NCI-H2029 (cell line): ENCODE measurements at regions not wholly inside any gene's neighbourhood (a gene's known extent, or its start where the extent isn't known, plus 50 kb on each side); places are given as distances from the start of the nearest gene placed in this dataset.
"Not testable (repeated sequence)": the region's sequence is repeated elsewhere in the genome, so short reads cannot be mapped to it uniquely, and the experiment has no call there.

Experiments used
- DNase-seq: peaks from one replicate; lab custom pipeline; 2025; lab: John Stamatoyannopoulos, UW

DNA sequence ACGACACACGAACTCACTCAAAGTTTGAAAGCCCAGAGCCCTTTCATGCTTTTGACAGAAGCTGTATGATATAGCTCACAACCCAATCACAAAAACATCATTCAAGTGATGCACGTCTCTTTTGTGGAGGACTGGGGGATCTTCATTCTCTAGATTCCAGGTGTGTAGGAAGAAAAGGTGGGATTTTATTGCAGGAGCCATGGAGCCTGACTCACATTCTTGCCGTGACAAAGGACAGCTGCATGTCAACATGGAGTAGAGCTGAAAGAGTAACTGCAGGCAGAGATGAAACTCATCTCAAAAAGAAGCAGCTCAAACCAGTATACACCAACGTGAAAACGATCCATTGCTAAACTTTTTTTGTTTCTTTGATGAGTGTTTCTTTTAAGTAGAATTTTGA is 50.9 kb upstream of the PDE1A start:
- no peak for DNase-seq

DNA sequence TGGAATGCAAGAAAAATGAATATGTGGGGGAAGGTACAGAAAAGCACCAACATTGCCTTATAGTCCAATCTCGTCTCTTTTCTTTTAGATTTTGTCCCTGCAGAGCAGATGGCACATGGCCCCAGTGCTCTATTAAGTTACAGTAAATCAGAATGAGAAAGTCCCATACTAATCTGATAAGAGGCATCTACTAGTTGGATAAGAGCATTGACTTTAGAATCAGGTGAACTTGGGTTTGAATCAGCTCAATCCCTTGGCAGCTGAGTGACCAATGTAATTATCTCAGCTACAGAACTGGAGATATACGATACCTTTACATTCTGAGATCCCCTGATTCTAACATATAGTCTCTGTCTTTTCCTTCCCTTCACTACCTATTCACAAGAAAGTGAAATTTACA is 54.8 kb upstream of the PDE1A start:
- DNase-seq = no peak

DNA sequence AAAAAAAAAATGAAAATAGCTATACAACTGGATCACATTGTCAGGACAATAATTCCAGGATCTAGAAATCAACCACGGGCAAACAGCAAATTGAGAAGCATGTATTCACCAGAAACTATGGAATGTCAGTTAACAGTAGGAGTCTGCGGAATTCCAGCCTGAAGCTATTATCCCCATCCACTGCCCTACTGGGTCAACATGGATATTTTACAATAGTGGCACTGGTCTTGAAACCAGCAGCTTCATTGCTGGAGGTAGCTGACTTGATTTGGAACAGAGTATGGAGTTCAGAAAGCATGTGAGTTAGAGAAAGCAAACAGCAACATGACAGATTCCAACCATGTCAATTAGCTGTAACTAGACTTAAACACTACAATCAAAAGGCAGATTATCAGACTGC is 55.7 kb upstream of the PDE1A start:
- no peak for DNase-seq

DNA sequence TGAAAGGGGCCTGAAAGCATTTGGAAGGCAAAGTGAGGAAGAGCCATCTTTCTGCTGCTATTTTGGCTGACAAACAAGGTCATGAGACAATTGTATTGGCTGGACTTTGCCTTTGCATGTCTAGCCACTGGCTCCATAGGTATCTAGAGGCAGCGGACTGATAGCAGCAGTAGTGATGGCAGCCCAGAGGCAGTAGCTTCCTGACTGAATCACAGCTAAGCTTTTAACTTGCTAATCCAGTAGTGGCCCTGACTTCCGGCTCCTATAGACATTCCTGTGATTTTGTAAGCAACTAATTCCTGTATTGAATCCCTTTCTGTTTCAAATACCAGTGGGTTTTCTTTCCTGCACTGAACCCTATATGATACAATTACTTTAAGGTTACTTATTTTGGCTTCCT is 69.8 kb upstream of the PDE1A start:
- no peak for DNase-seq

DNA sequence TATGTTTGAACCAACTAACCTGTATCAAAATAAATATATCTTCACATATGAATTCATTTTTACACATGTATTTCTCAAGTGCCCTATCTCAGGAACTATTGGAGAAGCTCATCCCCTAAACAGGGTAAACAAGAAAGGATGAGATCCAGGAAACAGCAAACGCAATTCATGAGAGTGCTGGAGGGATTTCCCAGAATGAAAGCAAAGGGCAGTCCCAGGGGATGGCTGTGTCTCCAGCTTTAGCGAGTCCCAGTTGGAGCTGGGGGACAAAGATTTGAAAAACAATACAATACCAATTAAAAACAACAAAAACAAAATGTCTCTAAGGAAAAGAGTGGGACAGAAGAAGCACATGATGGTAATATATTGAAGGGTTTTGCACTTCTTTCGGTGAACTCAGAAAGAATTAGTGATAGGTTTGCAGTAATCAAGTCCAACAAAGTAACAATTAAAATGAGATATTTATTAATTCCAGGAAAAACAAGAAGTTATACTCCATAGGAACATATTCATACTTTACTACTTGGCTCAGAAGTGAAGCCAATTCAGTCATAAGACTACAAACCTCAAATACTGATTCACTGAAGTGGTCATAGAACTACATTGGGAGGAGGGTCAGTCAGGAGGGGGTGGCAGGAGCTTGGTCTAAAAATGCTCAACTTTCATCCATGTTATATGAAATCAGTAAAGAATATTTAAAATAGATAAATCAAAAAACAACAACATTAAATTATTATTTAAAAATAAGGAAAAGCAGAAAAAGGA is 73.1 kb upstream of the PDE1A start:
- DNase-seq = no peak

GRCh38 chr2:182503886-182504285 is 77.0 kb upstream of the PDE1A start:
- DNase-seq = no peak

DNA sequence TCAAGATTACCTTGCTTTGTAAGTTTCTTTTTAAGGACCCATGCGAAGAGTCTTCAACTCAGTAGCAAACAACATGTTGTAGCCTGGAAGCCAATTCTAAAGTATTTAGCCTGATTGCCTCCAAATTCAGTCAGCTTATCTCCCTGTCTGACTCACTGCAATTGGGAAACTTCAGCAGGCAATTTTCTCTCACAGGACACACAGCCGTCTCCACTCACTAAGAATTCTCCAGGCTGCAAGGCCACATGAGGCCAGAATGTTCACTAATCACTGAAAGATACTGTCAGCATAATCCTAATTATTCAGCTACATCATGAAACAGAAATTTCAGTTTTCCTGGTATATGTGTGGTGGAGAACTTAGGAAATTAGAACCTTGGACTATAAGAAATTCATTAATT is 78.1 kb upstream of the PDE1A start:
- DNase-seq = no peak

GRCh38 chr2:182506606-182507005 is 79.8 kb upstream of the PDE1A start:
- no peak for DNase-seq

DNA sequence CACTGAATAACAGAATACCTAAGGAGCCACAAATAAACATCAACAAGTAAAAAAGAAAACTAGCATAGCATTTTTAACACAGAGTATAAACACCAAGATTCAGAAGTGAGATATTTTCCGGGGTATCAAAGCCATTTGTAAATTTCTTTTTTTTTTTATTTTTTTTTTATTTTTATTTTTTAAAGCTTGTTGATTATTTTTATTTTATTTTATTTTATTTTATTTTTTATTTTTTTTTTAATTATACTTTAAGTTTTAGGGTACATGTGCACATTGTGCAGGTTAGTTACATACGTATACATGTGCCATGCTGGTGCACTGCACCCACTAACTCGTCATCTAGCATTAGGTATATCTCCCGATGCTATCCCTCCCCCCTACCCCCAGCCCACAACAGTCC is 81.7 kb upstream of the PDE1A start:
- DNase-seq = not testable (repeated sequence)

GRCh38 chr2:182509216-182509615 is 82.4 kb upstream of the PDE1A start:
- no peak for DNase-seq

DNA sequence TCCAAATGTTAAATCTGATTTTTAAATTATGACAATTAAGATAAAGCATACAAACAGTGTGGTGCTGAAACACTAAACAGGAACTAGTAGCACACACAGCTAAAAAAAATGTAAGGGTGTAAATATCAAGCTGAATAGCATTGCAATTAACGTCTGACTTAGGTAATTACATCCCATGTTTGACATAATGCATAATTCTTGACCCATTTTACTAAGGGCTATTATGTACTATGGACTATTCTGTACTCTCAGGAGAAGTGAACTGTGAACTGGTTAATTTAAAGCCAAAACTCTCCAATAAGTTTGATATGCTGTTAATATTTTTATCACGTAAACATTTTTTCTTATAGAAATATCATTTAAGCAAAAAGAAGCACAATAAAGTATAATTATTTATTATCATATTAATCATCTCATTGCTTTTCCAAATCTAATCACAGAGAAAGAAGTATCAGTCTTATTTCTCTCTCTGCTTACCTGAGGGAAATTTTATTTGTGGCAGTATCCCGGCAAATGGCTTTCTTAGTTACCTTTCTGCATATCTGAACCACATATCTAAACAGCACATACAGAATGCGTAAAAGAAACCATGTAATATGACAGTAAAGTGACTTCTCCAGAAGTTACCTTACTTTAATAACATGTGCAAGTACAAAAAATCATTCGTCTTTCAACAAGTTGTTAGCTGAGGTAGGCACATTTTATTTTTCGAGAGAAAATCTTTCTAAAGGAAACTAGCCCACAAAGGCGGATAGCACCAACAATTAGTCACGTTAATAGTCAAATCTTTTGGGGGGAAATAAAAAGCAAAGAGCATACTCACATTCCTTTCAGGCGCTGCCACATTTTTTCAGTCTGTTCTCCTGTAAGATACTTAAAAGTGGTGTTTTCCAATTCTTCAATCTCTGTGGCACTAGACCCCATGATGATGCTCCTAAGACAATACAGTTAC is 94.9 kb upstream of the PDE1A start:
- DNase-seq = no peak

DNA sequence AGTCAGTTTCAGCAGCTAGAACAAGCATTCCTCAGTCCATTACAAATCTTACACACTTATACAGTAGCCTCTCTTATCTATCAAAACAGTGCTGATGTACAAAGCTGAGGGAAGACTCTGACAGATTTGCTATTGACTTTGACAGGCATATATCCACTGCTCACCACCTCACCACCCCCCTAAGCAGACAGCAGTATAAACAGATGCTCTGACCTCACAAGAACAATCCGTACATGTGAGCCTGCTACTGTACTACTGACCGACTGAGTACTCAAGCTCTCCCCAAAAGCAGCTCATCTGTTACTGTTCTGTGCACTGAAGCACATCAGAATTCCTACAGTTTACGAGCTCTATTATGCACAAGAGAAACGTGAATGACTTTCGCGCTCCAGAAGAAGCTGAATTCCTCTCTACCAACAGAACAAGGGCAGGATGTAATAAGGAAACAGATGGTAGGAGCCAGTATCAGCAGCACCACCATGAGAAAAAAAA is 95.6 kb upstream of the PDE1A start:
- DNase-seq = no peak

- no peak for DNase-seq
Measured at GRCh38 chr2:182522972-182523473, 96.2 kb upstream of the PDE1A start.

DNA sequence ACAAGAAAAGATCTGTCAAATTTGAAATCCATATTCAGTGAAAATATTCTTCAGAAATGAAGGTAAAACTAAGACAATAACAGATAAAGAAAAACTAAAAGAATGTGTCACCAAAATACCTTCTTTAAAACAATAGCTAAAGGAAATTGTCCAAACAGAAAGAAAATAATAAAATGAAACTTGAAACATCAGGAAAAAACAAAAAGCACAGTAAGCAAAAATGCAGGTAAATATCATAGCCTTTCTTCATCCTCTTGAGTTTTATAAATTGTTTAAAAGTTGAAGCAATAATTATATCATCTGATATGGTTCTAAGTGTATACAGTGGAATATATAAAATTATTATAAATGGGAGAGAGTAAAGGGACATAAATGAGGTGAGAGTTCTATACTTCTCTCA is 103.8 kb upstream of the PDE1A start:
- no peak for DNase-seq

DNA sequence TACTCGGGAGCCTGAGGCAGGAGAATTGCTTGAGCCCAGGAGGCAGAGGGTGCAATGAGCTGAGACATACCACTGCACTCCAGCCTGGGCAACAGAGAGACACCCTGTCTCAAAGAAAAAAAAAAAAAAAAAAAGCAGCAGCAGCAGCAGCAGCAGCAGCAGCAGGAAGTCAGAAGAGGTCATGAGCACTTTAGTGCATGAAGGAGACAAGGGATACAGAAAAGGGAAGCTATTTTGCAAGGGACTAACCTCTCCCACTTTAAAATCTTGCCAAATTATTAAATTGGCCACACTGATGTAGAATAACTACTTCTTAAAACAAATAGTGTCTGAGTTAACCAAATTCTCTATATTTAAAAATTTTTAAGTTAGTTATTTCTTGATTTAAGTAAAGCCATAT is 113.4 kb upstream of the PDE1A start:
- DNase-seq = no peak

DNA sequence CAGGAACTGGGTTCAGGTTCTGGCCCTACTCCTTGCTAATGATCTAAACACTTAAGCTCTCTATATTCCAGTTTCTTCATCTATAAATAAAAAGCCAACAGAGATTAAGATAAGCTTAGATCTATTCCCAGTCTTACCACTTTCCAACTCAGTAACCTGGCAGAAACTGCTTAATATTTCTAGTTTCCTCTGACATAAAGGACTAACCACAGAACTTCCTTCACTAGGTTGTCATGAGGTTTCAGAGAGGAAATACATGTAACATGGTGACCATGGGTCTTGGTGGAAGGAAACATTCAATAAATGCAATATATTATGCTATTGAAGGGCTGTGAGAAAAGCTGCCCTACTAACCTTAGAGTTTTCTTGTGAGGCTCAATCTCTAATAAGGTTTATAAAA is 114.4 kb upstream of the PDE1A start:
- DNase-seq = no peak

GRCh38 chr2:182542501-182543258 is 115.8 kb upstream of the PDE1A start:
- DNase-seq = no peak

GRCh38 chr2:182543741-182544525 is 117.1 kb upstream of the PDE1A start:
- DNase-seq = no peak

- no peak for DNase-seq
Measured at GRCh38 chr2:182545420-182546167, 118.8 kb upstream of the PDE1A start.
